MM.1S (cell line): ENCODE measurements at regions not wholly inside any gene's neighbourhood (a gene's known extent, or its start where the extent isn't known, plus 50 kb on each side); places are given as distances from the start of the nearest gene placed in this dataset.

Source experiments
- CTCF ChIP-seq: fragments of 300-600 bp; sonication (generic); IDR thresholded peaks from 2 replicates; pipeline ENCODE4 v1.5.1; 2016; ENCODE audit warnings: antibody characterized with exemption, low read length, mixed read lengths
- EZH2phosphoT487 ChIP-seq: fragments of 300-600 bp; sonication (generic); IDR thresholded peaks from 2 replicates; pipeline ENCODE4 v1.6.1; 2018; ENCODE audit warnings: antibody characterized with exemption, low read length

GRCh38 chr6:37113976-37114375, 56.0 kb upstream of the PIM1 start:
- TF ChIP-seq CTCF (no peak), EZH2phosphoT487 (no peak)
